GM12878 (cell line): ENCODE measurements at regions not wholly inside any gene's neighbourhood (a gene's known extent, or its start where the extent isn't known, plus 50 kb on each side); places are given as distances from the start of the nearest gene placed in this dataset.

Source experiments
- ATAC-seq: fragments of 200-7000 bp; cut with Tn5 transposase; 3 replicates; pipeline ENCODE4 v1.9.1; 2020; ENCODE audit warnings: mild to moderate bottlenecking, moderate library complexity
- BruUV-seq: library from RNA; stranded (reverse); fragments of 400-500 nt; replicated peaks from 2 replicates; lab custom pipeline; 2021; lab: Mats Ljungman, UMichigan
- CTCF ChIA-PET: fragments of 300-600 bp; sonication (Branson Sonifier 250); formaldehyde crosslinking; extraction: SDS; loops from one replicate; lab custom pipeline; 2021; ENCODE audit warnings: inconsistent platforms; lab: Yijun Ruan, JAX
- POLR2A ChIA-PET: fragments of 350-600 bp; formaldehyde crosslinking; extraction: SDS; loops from one replicate; lab custom pipeline; 2021; ENCODE audit warnings: inconsistent platforms; lab: Charles Lee
- RAD21 ChIA-PET: fragments of 300-600 bp; sonication (Branson Sonifier 250); formaldehyde crosslinking; loops from one replicate; lab custom pipeline; 2023; ENCODE audit warnings: antibody characterized with exemption; ENCODE audit not compliant: unreplicated experiment; lab: Charles Lee
- SMC1A ChIA-PET: fragments of 300-600 bp; sonication (Branson Sonifier 250); formaldehyde crosslinking; loops from one replicate; lab custom pipeline; 2023; ENCODE audit not compliant: unreplicated experiment, uncharacterized antibody; lab: Charles Lee
- DNase-seq: peaks from one replicate; pipeline ENCODE4 v3.0.0-alpha.2; 2011; ENCODE audit warnings: low read depth, low spot score
- FAIRE-seq: peaks from 3 replicates; lab custom pipeline; 2011; peaks lifted over from hg19 to GRCh38; lab: Jason Lieb, UNC
- H2AFZ ChIP-seq: 2 replicates; pipeline ENCODE4 v1.6.0; 2011; ENCODE audit warnings: low read depth, low read length, control low read depth; ENCODE audit not compliant: control insufficient read depth
- H3K27ac ChIP-seq: 2 replicates; pipeline ENCODE4 v1.5.1; 2011; ENCODE audit warnings: control low read depth; ENCODE audit not compliant: control insufficient read depth, insufficient read depth
- H3K27me3 ChIP-seq, 2 experiments: replicated peaks in 1 of 2; 2 replicates each; pipeline versions ENCODE4 v1.6.0 to v1.6.1; 2011; ENCODE audit warnings: low read length in 1 of 2; ENCODE audit not compliant: control insufficient read depth in 2 of 2, insufficient read depth in 2 of 2
- H3K36me3 ChIP-seq, 2 experiments: 2 replicates each; pipeline ENCODE4 v1.5.1; 2011; ENCODE audit warnings: low read length in 1 of 2; ENCODE audit not compliant: control insufficient read depth in 2 of 2, insufficient read depth in 2 of 2
- H3K4me1 ChIP-seq: 2 replicates; pipeline ENCODE4 v1.6.1; 2011; ENCODE audit warnings: mild to moderate bottlenecking, low read length, moderate library complexity, mixed read lengths; ENCODE audit not compliant: control insufficient read depth, insufficient read depth
- H3K4me2 ChIP-seq: 2 replicates; pipeline ENCODE4 v1.6.0; 2011; ENCODE audit warnings: control low read depth; ENCODE audit not compliant: control insufficient read depth, insufficient read depth
- H3K4me3 ChIP-seq: fragments of 200-600 bp; sonication (generic); 2 replicates; pipeline ENCODE4 v1.5.1; 2016
- H3K79me2 ChIP-seq: 2 replicates; pipeline ENCODE4 v1.6.0; 2011; ENCODE audit warnings: low read length; ENCODE audit not compliant: control insufficient read depth, insufficient read depth
- H3K9ac ChIP-seq: 2 replicates; pipeline ENCODE4 v1.8.0; 2011; ENCODE audit warnings: low read length, control low read depth, mixed read lengths; ENCODE audit not compliant: control insufficient read depth, insufficient read depth
- H3K9me3 ChIP-seq: replicated peaks from 3 replicates; pipeline ENCODE4 v1.5.1; 2011; ENCODE audit warnings: mild to moderate bottlenecking, low read length; ENCODE audit not compliant: control insufficient read depth, insufficient read depth
- H4K20me1 ChIP-seq: 2 replicates; pipeline ENCODE4 v1.6.0; 2011; ENCODE audit not compliant: control insufficient read depth, insufficient read depth
- ASH2L ChIP-seq: fragments of 300-600, 200-600 bp; sonication (generic); IDR thresholded peaks from 2 replicates; pipeline ENCODE4 v1.6.1; 2017; ENCODE audit warnings: low read depth, mild to moderate bottlenecking, borderline replicate concordance
- EZH2 ChIP-seq: IDR thresholded peaks from 2 replicates; pipeline ENCODE4 v1.6.1; 2012; ENCODE audit warnings: low read depth, mild to moderate bottlenecking, control low read depth, inconsistent platforms, low read length, borderline replicate concordance; ENCODE audit not compliant: control insufficient read depth
- HCFC1 ChIP-seq: fragments of 150-350 bp; IDR thresholded peaks from 2 replicates; pipeline ENCODE4 v1.6.1; 2014; ENCODE audit warnings: low read length
- IRF4 ChIP-seq: IDR thresholded peaks from 2 replicates; pipeline ENCODE4 v1.6.1; 2011; ENCODE audit warnings: low read depth, low read length
- JUND ChIP-seq: IDR thresholded peaks from 2 replicates; pipeline ENCODE4 v1.6.1; 2012; ENCODE audit warnings: low read depth, mild to moderate bottlenecking, low read length, improper control_type of control experiment, moderate library complexity
- MAX ChIP-seq: IDR thresholded peaks from 2 replicates; pipeline ENCODE4 v1.6.1; 2012; ENCODE audit warnings: low read depth, low read length, improper control_type of control experiment
- MXI1 ChIP-seq: fragments of 150-350 bp; IDR thresholded peaks from 2 replicates; pipeline ENCODE4 v1.6.1; 2011; ENCODE audit warnings: low read depth, mild to moderate bottlenecking, inconsistent platforms, low read length, improper control_type of control experiment
- NR2F1 ChIP-seq: fragments of 450-650 bp; conservative IDR thresholded peaks from 2 replicates; pipeline ENCODE4 v1.6.1; 2017; ENCODE audit warnings: mild to moderate bottlenecking
- TBL1XR1 ChIP-seq: IDR thresholded peaks from 2 replicates; pipeline ENCODE4 v1.6.1; 2012; ENCODE audit warnings: low read depth, low read length, improper control_type of control experiment
- ZNF217 ChIP-seq: fragments of 450-650 bp; IDR thresholded peaks from 2 replicates; pipeline ENCODE4 v1.6.1; 2017; ENCODE audit warnings: antibody characterized with exemption, mild to moderate bottlenecking
- ZNF622 ChIP-seq: fragments of 450-650 bp; IDR thresholded peaks from 2 replicates; pipeline ENCODE4 v1.6.1; 2017; ENCODE audit warnings: mild to moderate bottlenecking, inconsistent platforms
- WGBS: methylation state at CpG from one replicate; pipeline ENCODE4 v1.1.6; 2016; ENCODE audit warnings: low lambda C conversion rate; ENCODE audit not compliant: insufficient replicate concordance, insufficient coverage; ENCODE audit errors: missing lambda C conversion rate; 5-methylcytosine and 5-hydroxymethylcytosine counted together
- in situ Hi-C: fragments of 300-500 bp; cut with MboI; formaldehyde crosslinking; loops from 9 replicates; pipeline ENCODE4 v1.14.3; 2018; ENCODE audit warnings: mixed read lengths
- intact Hi-C: fragments of 100-400 bp; cut with micrococcal nuclease; formaldehyde crosslinking; loops from one replicate; pipeline ENCODE4 v1.14.2; 2022; ENCODE audit not compliant: unreplicated experiment

GRCh38 chr4:1583051-1583785, 100.9 kb downstream of the FAM53A start:
- Histone ChIP-seq H3K79me2 (no peaks in the 10 kb centered on the region), H4K20me1 (no peaks in the 10 kb centered on the region), H3K27me3 (no peaks in the 10 kb centered on the region; a peak in 1 of 4 replicates), H3K27ac (no peak overlapping the region), H3K9ac (no peak overlapping the region), H3K4me1 (no peaks in the 10 kb centered on the region), H3K4me3 (no peak overlapping the region), H3K4me2 (no peak overlapping the region), H2AFZ (no peak overlapping the region)
- ChIA-PET SMC1A (no interaction called here), POLR2A (no interaction called here), RAD21 (no interaction called here), CTCF (no interaction called here)
- 60% methylated on average over 15 of the region's 15 CpGs for WGBS
- FAIRE-seq (no peak), ATAC-seq (no peak)
- in situ Hi-C loops, result no loop called here
- no TSS peak for BruUV-seq
- intact Hi-C loops, result no loop called here
- TF ChIP-seq ZNF217, result no peak
- no peak for TF ChIP-seq MAX
- no peak for TF ChIP-seq EZH2
- no peak for TF ChIP-seq JUND
- TF ChIP-seq MXI1, result no peak
- no peak for TF ChIP-seq TBL1XR1
- TF ChIP-seq HCFC1, result no peak
- no peak for TF ChIP-seq IRF4
- no peak for TF ChIP-seq ASH2L
- no peak for TF ChIP-seq NR2F1
- TF ChIP-seq ZNF622, result no peak
- TF ChIP-seq, all 136 proteins: peak for 0
- DNase-seq, result no peak
- Histone ChIP-seq H3K9me3 (no peaks in the 10 kb centered on the region; the same call in 1 of the 3 replicates), H3K36me3 (no peaks in the 10 kb centered on the region)
